Mucosa of descending colon (tissue), 3 donors: ENCODE measurements at regions not wholly inside any gene's neighbourhood (a gene's known extent, or its start where the extent isn't known, plus 50 kb on each side); places are given as distances from the start of the nearest gene placed in this dataset.

Experiments used
- ATAC-seq: fragments of 200-7000 bp; cut with Tn5 transposase; one replicate; pipeline ENCODE4 v1.9.1; 2020; ENCODE audit warnings: mild to moderate bottlenecking, moderate library complexity
- DNase-seq, 3 donors: peaks; one replicate each; pipeline ENCODE4 v3.0.0-alpha.2; 2020
- H3K36me3 ChIP-seq: fragments of 200-600 bp; one replicate; pipeline ENCODE4 v1.8.0; 2021; ENCODE audit warnings: low read depth, mild to moderate bottlenecking
- H3K4me1 ChIP-seq: fragments of 200-600 bp; one replicate; pipeline ENCODE4 v1.8.0; 2021; ENCODE audit warnings: low read depth, mild to moderate bottlenecking
- H3K4me3 ChIP-seq: fragments of 200-600 bp; one replicate; pipeline ENCODE4 v1.8.0; 2021; ENCODE audit warnings: mild to moderate bottlenecking
- H3K9me3 ChIP-seq: fragments of 200-600 bp; one replicate; pipeline ENCODE4 v1.8.0; 2021; ENCODE audit warnings: mild to moderate bottlenecking
- CTCF ChIP-seq: fragments of 200-600 bp; IDR thresholded peaks from one replicate; pipeline ENCODE4 v1.8.0; 2022; ENCODE audit warnings: antibody characterized with exemption, mild to moderate bottlenecking
- intact Hi-C, 2 donors: fragments of 100-400 bp; cut with DNase I in 1 of 2; cut with micrococcal nuclease in 1 of 2; formaldehyde crosslinking; loops; one replicate each; pipeline versions ENCODE4 v1.11.0 to v1.11.1; 2022; cut with DNase I, micrococcal nuclease
- donor health status: DM: no; HTN: no; CAD: no; lungs with moderate emphysema.
- donor health status: DM: no; HTN: no; CAD: no.
- donor health status: DM: no; HTN: yes; CAD: no.

GRCh38 chrX:7514871-7515599 lies 327.9 kb upstream of the VCX start:
- H3K4me1 ChIP-seq: no peaks in the 10 kb centered on the region
- no peaks in the 10 kb centered on the region for H3K9me3 ChIP-seq
- H3K36me3 ChIP-seq: no peaks in the 10 kb centered on the region
- intact Hi-C loops: no loop called here
- no peak for TF ChIP-seq CTCF
- ATAC-seq (no peak), DNase-seq (no peak)
- H3K4me3 ChIP-seq: no peak overlapping the region

GRCh38 chrX:7512845-7513244 lies 330.1 kb upstream of the VCX start:
- no peak overlapping the region for H3K4me3 ChIP-seq
- ATAC-seq (no peak), DNase-seq (no peak)
- no peaks in the 10 kb centered on the region for H3K9me3 ChIP-seq
- no peaks in the 10 kb centered on the region for H3K4me1 ChIP-seq
- no peaks in the 10 kb centered on the region for H3K36me3 ChIP-seq
- TF ChIP-seq CTCF: no peak
- intact Hi-C loops: no loop called here

GRCh38 chrX:7503251-7503650 lies 339.7 kb upstream of the VCX start:
- ATAC-seq: no peak
- intact Hi-C loops: no loop called here
- no peak for TF ChIP-seq CTCF
- Histone ChIP-seq H3K4me1 (no peaks in the 10 kb centered on the region), H3K4me3 (no peak overlapping the region), H3K9me3 (no peaks in the 10 kb centered on the region), H3K36me3 (no peaks in the 10 kb centered on the region)
- no peak for DNase-seq

GRCh38 chrX:7500386-7500785 lies 342.6 kb upstream of the VCX start:
- H3K4me1 ChIP-seq: no peaks in the 10 kb centered on the region
- H3K9me3 ChIP-seq: no peaks in the 10 kb centered on the region
- no peaks in the 10 kb centered on the region for H3K36me3 ChIP-seq
- TF ChIP-seq CTCF: no peak
- ATAC-seq: no peak
- intact Hi-C loops: no loop called here
- no peak overlapping the region for H3K4me3 ChIP-seq
- DNase-seq: no peak

GRCh38 chrX:7486505-7486904 lies 338.6 kb upstream of the PUDP start:
- no peak for ATAC-seq
- intact Hi-C loops: no loop called here

More at GRCh38 chrX:7486505-7486904, 338.6 kb upstream of the PUDP start:
- TF ChIP-seq CTCF: no peak
- Histone ChIP-seq H3K4me3 (no peak overlapping the region), H3K9me3 (no peaks in the 10 kb centered on the region), H3K36me3 (no peaks in the 10 kb centered on the region), H3K4me1 (no peaks in the 10 kb centered on the region)
- DNase-seq: no peak
